H4 (cell line): ENCODE measurements at regions not wholly inside any gene's neighbourhood (a gene's known extent, or its start where the extent isn't known, plus 50 kb on each side); places are given as distances from the start of the nearest gene placed in this dataset.
"Not testable (repeated sequence)": the region's sequence is repeated elsewhere in the genome, so short reads cannot be mapped to it uniquely, and the experiment has no call there.

ENCODE experiments used
- DNase-seq: peaks from one replicate; pipeline ENCODE4 v3.0.0-alpha.2; 2015; ENCODE audit warnings: low spot score

GRCh38 chr7:19957664-19958063, 184.2 kb upstream of the TMEM196 start:
- DNase-seq = no peak

DNA sequence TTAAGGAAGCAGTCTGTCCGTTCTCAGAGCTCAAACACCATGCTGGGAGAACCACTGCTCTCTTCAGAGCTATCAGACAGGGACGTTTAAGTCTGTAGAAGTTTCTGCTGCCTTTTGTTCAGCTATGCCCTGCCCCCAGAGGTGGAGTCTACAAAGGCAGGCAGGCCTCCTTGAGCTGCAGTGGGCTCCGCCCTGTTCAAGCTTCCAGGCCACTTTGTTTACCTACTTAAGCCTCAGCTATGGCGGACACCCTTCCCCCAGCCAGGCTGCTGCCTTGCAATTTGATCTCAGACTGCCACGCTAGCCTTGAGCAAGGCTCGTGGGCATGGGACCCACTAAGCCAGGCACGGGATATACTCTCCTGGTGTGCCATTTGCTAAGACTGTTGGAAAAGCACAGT, 180.7 kb upstream of the TMEM196 start:
- DNase-seq = not testable (repeated sequence)

DNA sequence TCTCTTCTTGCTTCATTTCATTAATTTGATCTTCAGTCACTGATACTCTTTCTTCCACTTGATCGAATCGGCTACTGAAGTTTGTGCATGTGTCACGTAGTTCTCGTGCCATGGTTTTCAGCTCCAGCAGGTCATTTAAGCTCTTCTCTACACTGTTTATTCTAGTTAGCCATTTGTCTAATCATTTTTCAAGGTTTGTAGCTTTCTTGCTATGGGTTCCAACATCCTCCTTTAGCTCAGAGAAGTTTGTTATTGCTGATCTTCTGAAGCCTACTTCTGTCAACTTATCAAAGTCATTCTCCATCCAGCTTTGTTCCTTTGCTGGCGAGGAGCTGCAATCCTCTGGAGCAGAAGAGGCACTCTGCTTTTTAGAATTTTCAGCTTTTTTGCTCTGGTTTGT, 180.0 kb upstream of the TMEM196 start:
- not testable (repeated sequence) for DNase-seq

DNA sequence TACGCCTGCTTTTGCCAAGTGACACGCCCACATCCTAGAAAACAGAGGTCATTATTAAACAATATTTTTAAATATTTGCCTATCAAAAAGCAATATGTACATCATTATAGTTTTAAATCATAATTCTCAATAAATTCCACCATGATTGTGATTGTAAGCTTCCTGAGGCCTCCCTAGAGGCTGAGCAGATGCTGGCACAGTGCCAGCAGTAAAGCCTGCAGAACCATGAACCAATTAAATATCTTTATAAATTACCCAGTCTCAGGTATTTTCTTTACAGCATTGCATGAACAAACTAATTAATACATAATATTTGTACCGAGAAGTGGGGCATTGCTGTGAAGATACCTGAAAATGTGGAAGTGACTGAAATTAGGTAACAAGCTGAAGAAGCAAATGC, 174.7 kb upstream of the TMEM196 start:
- DNase-seq = no peak

DNA sequence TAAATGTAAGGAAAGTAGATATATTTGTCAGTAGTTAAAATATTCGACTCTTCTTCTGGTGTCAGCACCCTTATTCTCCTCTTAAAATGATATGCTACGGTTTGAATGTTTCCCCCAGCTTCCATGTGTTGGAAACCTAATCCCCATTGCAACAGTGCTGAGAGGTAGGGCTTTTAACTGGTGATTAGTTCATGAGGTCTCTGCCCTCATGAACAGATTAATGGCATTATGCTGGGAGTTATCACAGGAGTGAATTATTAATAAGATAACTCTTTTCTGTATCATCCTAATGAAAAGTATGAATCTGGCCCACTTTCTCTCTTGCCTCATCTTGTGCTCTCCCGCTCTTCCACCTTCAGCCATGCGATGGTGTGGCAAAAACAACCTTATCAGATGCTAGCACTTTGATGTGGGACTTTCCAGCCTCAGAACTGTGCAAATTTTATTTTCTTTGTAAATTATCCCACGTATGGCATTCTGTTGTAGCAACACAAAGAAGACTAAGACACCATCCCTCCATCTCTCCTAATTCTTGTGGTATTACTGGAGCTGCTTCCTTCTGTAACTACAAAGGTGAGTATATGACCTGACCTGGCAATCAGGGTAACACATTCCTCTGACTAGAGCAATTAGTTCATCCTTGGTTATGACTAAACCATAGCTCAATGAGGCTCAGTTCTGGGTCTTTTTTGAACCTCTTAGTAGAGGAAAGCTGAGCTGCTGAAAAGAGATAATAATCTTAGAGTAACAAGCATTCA, 171.1 kb upstream of the TMEM196 start:
- DNase-seq = no peak

- no peak for DNase-seq
Observed at GRCh38 chr7:19939746-19940145, 166.3 kb upstream of the TMEM196 start.

DNA sequence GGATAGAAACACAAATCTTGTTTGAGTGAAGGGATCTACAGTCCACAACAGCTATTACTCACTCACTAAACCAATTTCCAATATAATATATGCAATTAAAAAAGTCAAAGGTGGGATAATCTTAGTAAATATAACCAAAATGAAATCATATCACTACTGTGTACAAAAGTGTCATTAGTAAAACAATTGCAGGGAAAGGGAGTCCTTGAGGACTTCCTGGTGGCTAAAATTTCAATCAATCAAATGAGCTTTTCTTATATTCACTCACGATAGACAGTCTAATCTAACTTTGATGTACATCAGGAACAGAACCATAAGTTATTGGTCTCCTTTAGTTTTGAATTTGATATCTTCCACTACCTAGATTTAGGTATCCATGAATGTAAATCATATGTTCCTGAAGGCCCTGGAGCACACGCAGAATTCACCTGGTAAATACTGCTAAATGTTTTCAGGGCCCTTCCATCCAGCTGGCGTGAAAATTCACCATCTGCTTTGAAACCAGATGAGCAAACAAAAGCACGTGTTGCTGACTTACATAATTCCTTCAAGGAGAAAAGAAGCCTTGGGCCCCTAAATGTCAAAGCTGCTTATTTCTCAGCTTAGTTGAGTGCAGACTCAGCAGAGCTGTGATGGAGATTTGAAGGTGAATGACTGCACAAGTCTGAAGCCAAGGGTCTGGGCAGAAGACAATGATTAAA, 159.3 kb upstream of the TMEM196 start:
- DNase-seq = no peak

- no peak for DNase-seq
Observed at GRCh38 chr7:19930851-19931250, 157.4 kb upstream of the TMEM196 start.

- no peak for DNase-seq
Observed at GRCh38 chr7:19930051-19930450, 156.6 kb upstream of the TMEM196 start.

- no peak for DNase-seq
Observed at GRCh38 chr7:19928247-19928646, 154.8 kb upstream of the TMEM196 start.

DNA sequence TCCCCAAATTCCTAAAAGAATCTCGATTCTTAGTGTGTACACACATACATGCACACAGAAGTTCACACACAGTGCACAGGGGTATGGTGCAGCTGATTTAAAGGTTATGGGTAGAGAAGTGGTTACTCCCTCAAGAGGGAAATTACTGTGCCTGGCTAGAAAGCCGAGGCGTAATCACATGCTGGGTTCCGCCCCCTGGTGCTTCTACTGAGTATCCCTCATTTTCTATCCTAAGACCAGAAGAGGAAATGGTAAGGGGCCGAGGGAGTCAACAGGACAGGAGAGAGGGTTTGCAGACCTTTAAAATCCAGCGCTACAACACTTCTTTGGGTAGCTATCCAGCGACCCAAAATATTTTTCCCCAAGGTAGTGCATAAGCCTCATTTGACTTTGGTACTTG, 147.3 kb upstream of the TMEM196 start:
- DNase-seq = no peak

DNA sequence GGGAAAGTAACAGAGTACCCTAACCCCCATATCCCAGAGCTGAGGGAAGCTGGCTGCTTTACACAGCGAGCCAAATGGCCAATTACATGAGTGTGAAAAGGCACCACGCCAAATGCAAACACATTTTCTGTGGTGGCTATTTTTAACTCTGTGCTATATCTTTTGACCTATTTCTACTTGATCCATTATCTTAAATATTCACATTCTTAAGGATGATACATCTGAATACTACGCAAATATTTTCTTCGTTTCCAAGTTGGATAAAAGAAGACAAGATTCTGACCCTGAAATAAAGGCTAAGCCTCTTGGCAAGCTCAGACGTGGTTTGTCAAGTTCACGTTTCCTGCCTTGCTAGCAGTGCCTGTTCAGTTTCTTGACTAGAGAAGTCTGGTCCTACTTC, 146.7 kb upstream of the TMEM196 start:
- DNase-seq = no peak

- no peak for DNase-seq
Observed at GRCh38 chr7:19919261-19920095, 146.1 kb upstream of the TMEM196 start.

- DNase-seq = no peak
Observed at GRCh38 chr7:19916046-19916445, 142.6 kb upstream of the TMEM196 start.

DNA sequence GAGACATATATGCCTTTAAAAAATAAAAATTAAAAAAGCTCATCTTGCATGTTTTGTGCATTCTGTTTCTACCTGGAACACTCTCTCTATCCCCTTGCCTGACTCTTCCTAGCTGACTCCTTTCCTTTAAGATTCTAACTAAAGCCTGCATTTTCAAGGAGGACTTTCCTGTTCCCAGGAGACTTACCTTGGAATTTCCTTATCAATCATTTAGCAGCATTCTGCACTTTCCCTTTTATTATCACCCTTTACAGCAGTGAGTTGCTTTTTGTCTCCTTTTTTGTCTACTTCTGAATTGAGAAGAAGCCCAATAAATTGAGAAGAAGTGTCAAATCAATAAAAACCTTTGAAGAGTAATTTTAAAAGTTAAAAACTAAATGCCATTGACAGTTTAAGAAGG, 142.2 kb upstream of the TMEM196 start:
- no peak for DNase-seq

DNA sequence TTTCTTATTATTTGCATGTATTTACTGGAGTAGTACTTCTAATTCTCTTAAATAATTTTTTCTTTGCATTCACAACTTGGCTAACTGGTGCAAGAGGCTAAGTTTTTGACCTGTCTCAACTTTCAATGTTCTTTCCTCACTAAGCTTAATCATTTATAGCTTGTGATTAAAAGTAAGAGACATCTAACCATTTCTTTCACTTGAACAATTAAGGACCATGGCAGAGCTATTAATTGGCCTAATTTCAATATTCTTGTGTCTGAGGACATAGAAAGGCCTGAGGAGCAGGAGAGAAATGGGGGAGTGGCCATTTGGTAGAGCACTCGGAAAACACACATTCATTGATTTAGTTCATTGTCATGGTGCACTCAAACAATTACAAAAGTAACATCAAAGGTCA, 141.4 kb upstream of the TMEM196 start:
- no peak for DNase-seq

- no peak for DNase-seq
Observed at GRCh38 chr7:19900118-19900517, 126.7 kb upstream of the TMEM196 start.

- DNase-seq = peak; percentile 52
Observed at GRCh38 chr7:19899529-19899928, 126.1 kb upstream of the TMEM196 start.

DNA sequence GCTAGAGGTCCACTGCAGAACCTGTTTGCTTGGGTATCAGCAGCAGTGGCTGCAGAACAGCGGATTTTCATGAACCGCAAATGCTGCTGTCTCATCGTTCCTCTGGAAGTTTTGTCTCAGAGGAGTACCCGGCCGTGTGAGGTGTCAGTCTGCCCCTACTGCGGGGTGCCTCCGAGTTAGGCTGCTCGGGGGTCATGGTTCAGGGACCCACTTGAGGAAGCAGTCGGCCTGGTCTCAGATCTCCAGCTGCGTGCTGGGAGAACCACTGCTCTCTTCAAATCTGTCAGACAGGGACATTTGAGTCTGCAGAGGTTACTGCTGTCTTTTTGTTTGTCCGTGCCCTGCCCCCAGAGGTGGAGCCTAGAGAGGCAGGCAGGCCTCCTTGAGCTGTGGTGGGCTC, 109.5 kb upstream of the TMEM196 start:
- DNase-seq = not testable (repeated sequence)

DNA sequence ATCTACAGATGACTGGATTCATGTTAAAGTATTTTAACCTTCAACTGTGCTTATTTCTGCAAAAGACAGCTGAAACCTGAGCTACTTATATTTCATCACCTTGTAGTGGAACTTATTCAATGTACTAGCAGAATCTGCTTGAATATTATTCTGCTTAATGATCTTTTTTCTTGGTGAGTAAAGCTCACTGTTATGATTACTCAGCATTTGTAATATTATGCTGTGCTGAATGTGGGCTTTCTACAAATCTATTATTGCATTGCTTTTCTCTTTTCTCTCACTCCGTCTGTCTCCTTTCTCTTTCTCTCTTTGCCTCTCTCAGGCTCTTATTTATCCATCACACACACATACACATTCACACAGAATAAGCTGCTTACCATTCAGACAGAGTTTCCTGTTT, 98.7 kb upstream of the TMEM196 start:
- no peak for DNase-seq

DNA sequence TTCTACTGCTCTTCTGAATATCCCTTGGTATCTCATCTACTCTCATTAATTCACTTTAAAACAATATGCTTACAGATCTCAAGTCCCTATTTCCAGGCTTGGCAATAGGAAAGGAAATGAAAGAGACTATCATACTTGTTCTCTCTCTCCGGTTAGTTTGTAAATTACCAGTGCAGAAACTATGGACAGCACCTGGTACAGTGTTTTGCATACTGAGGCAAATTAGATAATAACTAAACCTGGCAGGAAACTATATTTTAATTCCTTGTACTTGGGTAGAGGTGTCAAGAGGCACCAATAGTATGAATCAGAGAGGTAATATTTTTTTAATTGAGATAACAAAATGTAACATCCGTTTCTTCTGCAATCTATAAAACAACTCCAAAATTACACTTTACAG, 97.7 kb upstream of the TMEM196 start:
- DNase-seq = no peak

DNA sequence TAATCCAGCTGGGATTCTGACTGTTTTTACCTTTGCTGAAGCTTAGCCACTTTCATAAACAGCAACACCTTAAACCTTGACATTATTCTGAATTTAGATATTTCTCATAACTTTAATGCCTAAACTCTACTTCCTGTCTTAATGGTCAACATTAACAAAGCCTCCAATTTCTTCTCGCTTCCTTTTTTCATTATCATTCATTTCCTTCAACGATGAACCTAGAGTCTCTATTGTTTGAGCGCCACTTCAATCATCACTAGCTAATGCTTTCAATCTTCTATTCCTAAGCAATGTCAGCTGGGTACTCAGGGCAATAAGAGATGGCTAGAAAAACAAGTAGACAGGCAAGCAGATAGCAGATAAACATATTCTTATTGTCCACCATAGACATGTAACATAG, 96.6 kb upstream of the TMEM196 start:
- DNase-seq = no peak
